Ectodermal cell (in vitro differentiated cells): ENCODE measurements at regions not wholly inside any gene's neighbourhood (a gene's known extent, or its start where the extent isn't known, plus 50 kb on each side); places are given as distances from the start of the nearest gene placed in this dataset.

Experiments
- H3K27ac ChIP-seq: 2 replicates; pipeline ENCODE4 v1.7.0; 2013; ENCODE audit warnings: mild to moderate bottlenecking, low read depth, low read length; ENCODE audit not compliant: insufficient read depth, poor library complexity, severe bottlenecking
- H3K27me3 ChIP-seq: 2 replicates; pipeline ENCODE4 v1.7.0; 2013; ENCODE audit warnings: mild to moderate bottlenecking, low read length; ENCODE audit not compliant: insufficient read depth, control insufficient read depth, poor library complexity, severe bottlenecking
- H3K36me3 ChIP-seq: one replicate; pipeline ENCODE4 v1.7.0; 2013; ENCODE audit warnings: low read length; ENCODE audit not compliant: control insufficient read depth, insufficient read depth
- H3K4me1 ChIP-seq: one replicate; pipeline ENCODE4 v1.7.0; 2013; ENCODE audit warnings: low read length; ENCODE audit not compliant: control insufficient read depth, insufficient read depth
- H3K4me3 ChIP-seq: 2 replicates; pipeline ENCODE4 v1.7.0; 2013; ENCODE audit warnings: low read depth, low read length, control low read depth; ENCODE audit not compliant: insufficient read depth
- H3K9me3 ChIP-seq: 2 replicates; pipeline ENCODE4 v1.7.0; 2013; ENCODE audit warnings: mild to moderate bottlenecking, low read length, moderate library complexity; ENCODE audit not compliant: control insufficient read depth
- WGBS, 2 experiments: methylation state at CpG; one replicate each; pipeline ENCODE4 v1.1.7; 2013; ENCODE audit warnings: missing lambda C conversion rate in 2 of 2; 5-methylcytosine and 5-hydroxymethylcytosine counted together

- no peak overlapping the region for H3K4me3 ChIP-seq
- H3K27ac ChIP-seq, result no peak overlapping the region
- no peaks in the 10 kb centered on the region for H3K9me3 ChIP-seq
- H3K36me3 ChIP-seq, result no peaks in the 10 kb centered on the region
- H3K4me1 ChIP-seq, result peaks cover 22% of the 10 kb centered on the region
- WGBS, 2 experiments, result 93 to 96% methylated on average over 6 of the region's 6 CpGs
- no peaks in the 10 kb centered on the region for H3K27me3 ChIP-seq
These were observed 477.9 kb downstream of the RPS24 start for GRCh38 chr10:78511324-78512204.

GRCh38 chr10:78512205-78512550, 478.5 kb downstream of the RPS24 start:
- Histone ChIP-seq H3K4me3 (no peak overlapping the region), H3K27me3 (no peaks in the 10 kb centered on the region), H3K36me3 (no peaks in the 10 kb centered on the region), H3K4me1 (peaks cover 22% of the 10 kb centered on the region), H3K9me3 (no peaks in the 10 kb centered on the region), H3K27ac (no peak overlapping the region)
- 92 to 93% methylated on average over 3 of the region's 3 CpGs for WGBS, 2 experiments

- H3K9me3 ChIP-seq, result no peaks in the 10 kb centered on the region
- no peaks in the 10 kb centered on the region for H3K36me3 ChIP-seq
- H3K4me3 ChIP-seq, result no peak overlapping the region
- no peaks in the 10 kb centered on the region for H3K27me3 ChIP-seq
- peaks cover 15% of the 10 kb centered on the region for H3K4me1 ChIP-seq
- 57 to 75% methylated on average over 2 of the region's 2 CpGs for WGBS, 2 experiments
- no peak overlapping the region for H3K27ac ChIP-seq
These were observed 479.7 kb downstream of the RPS24 start for GRCh38 chr10:78513330-78513729.

GRCh38 chr10:78513986-78514385, 480.3 kb downstream of the RPS24 start:
- H3K27me3 ChIP-seq, result no peaks in the 10 kb centered on the region
- peaks cover 9% of the 10 kb centered on the region for H3K4me1 ChIP-seq
- no peaks in the 10 kb centered on the region for H3K36me3 ChIP-seq
- WGBS, 2 experiments, result 93 to 98% methylated on average over 3 of the region's 3 CpGs
- no peak overlapping the region for H3K4me3 ChIP-seq
- no peak overlapping the region for H3K27ac ChIP-seq
- no peaks in the 10 kb centered on the region for H3K9me3 ChIP-seq

- H3K27ac ChIP-seq, result no peak overlapping the region
- H3K4me1 ChIP-seq, result peaks cover 9% of the 10 kb centered on the region
- no peaks in the 10 kb centered on the region for H3K27me3 ChIP-seq
- no peaks in the 10 kb centered on the region for H3K9me3 ChIP-seq
- no peaks in the 10 kb centered on the region for H3K36me3 ChIP-seq
- no peak overlapping the region for H3K4me3 ChIP-seq
- WGBS, 2 experiments, result 91 to 96% methylated on average over 4 of the region's 4 CpGs
These were observed 480.8 kb downstream of the RPS24 start for GRCh38 chr10:78514459-78514858.

GRCh38 chr10:78515038-78515872, 481.6 kb downstream of the RPS24 start:
- no peaks in the 10 kb centered on the region for H3K27me3 ChIP-seq
- no peak overlapping the region for H3K4me3 ChIP-seq
- no peak overlapping the region for H3K27ac ChIP-seq
- H3K4me1 ChIP-seq, result peaks cover 8% of the 10 kb centered on the region
- H3K9me3 ChIP-seq, result no peaks in the 10 kb centered on the region
- 93 to 95% methylated on average over 9 of the region's 9 CpGs for WGBS, 2 experiments
- H3K36me3 ChIP-seq, result no peaks in the 10 kb centered on the region

- H3K27ac ChIP-seq, result no peak overlapping the region
- H3K27me3 ChIP-seq, result no peaks in the 10 kb centered on the region
- H3K4me1 ChIP-seq, result peaks cover 2% of the 10 kb centered on the region
- H3K9me3 ChIP-seq, result no peaks in the 10 kb centered on the region
- WGBS, 2 experiments, result 93 to 95% methylated on average over 1 of the region's 1 CpG
- no peak overlapping the region for H3K4me3 ChIP-seq
- no peaks in the 10 kb centered on the region for H3K36me3 ChIP-seq
These were observed 482.1 kb downstream of the RPS24 start for GRCh38 chr10:78515873-78516153.

GRCh38 chr10:78516236-78516635, 482.6 kb downstream of the RPS24 start:
- H3K9me3 ChIP-seq, result no peaks in the 10 kb centered on the region
- H3K4me1 ChIP-seq, result no peaks in the 10 kb centered on the region
- no peaks in the 10 kb centered on the region for H3K36me3 ChIP-seq
- no peaks in the 10 kb centered on the region for H3K27me3 ChIP-seq
- 95 to 98% methylated on average over 3 of the region's 3 CpGs for WGBS, 2 experiments
- H3K27ac ChIP-seq, result no peak overlapping the region
- H3K4me3 ChIP-seq, result no peak overlapping the region

GRCh38 chr10:78516756-78517155, 483.1 kb downstream of the RPS24 start:
- no peaks in the 10 kb centered on the region for H3K4me1 ChIP-seq
- H3K4me3 ChIP-seq, result no peak overlapping the region
- no peaks in the 10 kb centered on the region for H3K36me3 ChIP-seq
- H3K9me3 ChIP-seq, result no peaks in the 10 kb centered on the region
- H3K27me3 ChIP-seq, result no peaks in the 10 kb centered on the region
- 89 to 91% methylated on average over 8 of the region's 8 CpGs for WGBS, 2 experiments
- no peak overlapping the region for H3K27ac ChIP-seq

GRCh38 chr10:78518224-78518623, 484.6 kb downstream of the RPS24 start:
- WGBS, 2 experiments, result 90 to 91% methylated on average over 5 of the region's 5 CpGs

More at GRCh38 chr10:78518224-78518623, 484.6 kb downstream of the RPS24 start:
- H3K27me3 ChIP-seq, result no peaks in the 10 kb centered on the region
- H3K27ac ChIP-seq, result no peak overlapping the region
- no peaks in the 10 kb centered on the region for H3K36me3 ChIP-seq
- H3K4me1 ChIP-seq, result no peaks in the 10 kb centered on the region
- no peak overlapping the region for H3K4me3 ChIP-seq
- no peaks in the 10 kb centered on the region for H3K9me3 ChIP-seq
